AG04449 (cell line): ENCODE measurements at regions not wholly inside any gene's neighbourhood (a gene's known extent, or its start where the extent isn't known, plus 50 kb on each side); places are given as distances from the start of the nearest gene placed in this dataset.

Experiments used
- CTCF ChIA-PET: fragments of 350-600 bp; formaldehyde crosslinking; extraction: SDS; loops from one replicate; lab custom pipeline; 2021; ENCODE audit warnings: antibody characterized with exemption; lab: Yijun Ruan, JAX
- POLR2A ChIA-PET: fragments of 400-600, 350-600 bp; formaldehyde crosslinking; extraction: SDS; loops from one replicate; lab custom pipeline; 2020; ENCODE audit warnings: antibody characterized with exemption, inconsistent platforms; lab: Yijun Ruan, JAX
- DNase-seq: peaks from one replicate; pipeline ENCODE4 v3.0.0-alpha.2; 2010; ENCODE audit warnings: low read depth, low spot score
- H3K4me3 ChIP-seq: 2 replicates; pipeline ENCODE4 v1.5.1; 2011; ENCODE audit warnings: low read depth, mild to moderate bottlenecking, control low read depth, low read length
- CTCF ChIP-seq: IDR thresholded peaks from one replicate; pipeline ENCODE4 v1.5.1; 2011; ENCODE audit warnings: mild to moderate bottlenecking, moderate library complexity, low read length, control low read depth, inconsistent platforms; ENCODE audit not compliant: insufficient read depth; ENCODE audit errors: missing control alignments

GRCh38 chr2:221112744-221113143 is 459.4 kb downstream of the EPHA4 start:
- CTCF ChIA-PET, result no interaction called here

GRCh38 chr2:221115944-221116343 is 456.2 kb downstream of the EPHA4 start:
- DNase-seq, result no peak
- H3K4me3 ChIP-seq, result no peak overlapping the region
- CTCF ChIA-PET, result no interaction called here
- no peak for TF ChIP-seq CTCF
- POLR2A ChIA-PET, result no interaction called here

More at GRCh38 chr2:221112744-221113143, 459.4 kb downstream of the EPHA4 start:
- DNase-seq, result no peak
- POLR2A ChIA-PET, result no interaction called here
- no peak overlapping the region for H3K4me3 ChIP-seq
- TF ChIP-seq CTCF, result no peak

- no peak for DNase-seq
- ChIA-PET POLR2A (no interaction called here), CTCF (no interaction called here)
- TF ChIP-seq CTCF, result no peak
- no peak overlapping the region for H3K4me3 ChIP-seq
Observed at GRCh38 chr2:221120643-221121042, 451.5 kb downstream of the EPHA4 start.

GRCh38 chr2:221123396-221123795 is 448.7 kb downstream of the EPHA4 start:
- no peak overlapping the region for H3K4me3 ChIP-seq
- no peak for DNase-seq
- no peak for TF ChIP-seq CTCF
- ChIA-PET POLR2A (no interaction called here), CTCF (no interaction called here)

GRCh38 chr2:221124532-221125240 is 447.4 kb downstream of the EPHA4 start:
- no peak for TF ChIP-seq CTCF
- no peak for DNase-seq
- POLR2A ChIA-PET, result no interaction called here
- CTCF ChIA-PET, result no interaction called here
- H3K4me3 ChIP-seq, result no peak overlapping the region

GRCh38 chr2:221125691-221126090 is 446.4 kb downstream of the EPHA4 start:
- H3K4me3 ChIP-seq, result no peak overlapping the region
- DNase-seq, result no peak
- TF ChIP-seq CTCF, result no peak
- ChIA-PET POLR2A (no interaction called here), CTCF (no interaction called here)
